Pancreas (tissue), 10 donors: ENCODE measurements at regions not wholly inside any gene's neighbourhood (a gene's known extent, or its start where the extent isn't known, plus 50 kb on each side); places are given as distances from the start of the nearest gene placed in this dataset.
"Not testable (repeated sequence)": the region's sequence is repeated elsewhere in the genome, so short reads cannot be mapped to it uniquely, and the experiment has no call there.

Source experiments
- ATAC-seq, 4 donors: fragments of 200-7000 bp; cut with Tn5 transposase; one replicate each; pipeline versions ENCODE4 v1.8.0 to v1.9.1; 2020; ENCODE audit warnings: mild to moderate bottlenecking in 4 of 4, moderate library complexity in 4 of 4
- DNase-seq, 6 donors: peaks; one replicate each; pipeline ENCODE4 v3.0.0-alpha.2; 2020
- FAIRE-seq: peaks from 2 replicates; lab custom pipeline; 2012; peaks lifted over from hg19 to GRCh38; lab: Jason Lieb, UNC
- H3K27ac ChIP-seq, 4 donors: fragments of 200-600 bp; sonication (generic); 1 replicate in 3 of 4; 2 replicates in 1 of 4; pipeline versions ENCODE4 v1.5.0 to v1.8.0; 2020
- H3K27me3 ChIP-seq, 4 donors: fragments of 200-600 bp; one replicate each; pipeline ENCODE4 v1.8.0; 2021
- H3K36me3 ChIP-seq, 3 donors: fragments of 200-600 bp; sonication (generic) in 1 of 3; one replicate each; pipeline versions ENCODE4 v1.5.0 to v1.8.0; 2020 to 2021
- H3K4me1 ChIP-seq, 3 donors: fragments of 200-600 bp; one replicate each; pipeline ENCODE4 v1.8.0; 2021
- H3K4me3 ChIP-seq, 4 donors: fragments of 200-600 bp; sonication (generic) in 2 of 4; one replicate each; pipeline versions ENCODE4 v1.5.0 to v1.8.0; 2020 to 2021
- H3K9me3 ChIP-seq, 4 donors: fragments of 200-600 bp; one replicate each; pipeline ENCODE4 v1.8.0; 2021
- CTCF ChIP-seq, 4 donors: fragments of 200-600 bp; sonication (generic) in 3 of 4; IDR thresholded peaks; one replicate each; pipeline versions ENCODE4 v1.5.0 to v1.8.0; 2021; ENCODE audit warnings: antibody characterized with exemption in 4 of 4
- WGBS, 2 donors: extraction: QIAGEN DNeasy Blood & Tissue Kit; methylation state at CpG; one replicate each; pipeline ENCODE4 v1.1.7; 2013; 5-methylcytosine and 5-hydroxymethylcytosine counted together
- intact Hi-C, 3 donors: fragments of 100-400 bp; cut with DNase I; formaldehyde crosslinking; loops; one replicate each; pipeline versions ENCODE4 v1.11.1 to v1.14.2; 2022
- donor health status: healthy with polysubstance abuse.
- donor health status: DM: no; HTN: no; CAD: no; lungs with moderate emphysema.
- donor health status: DM: no; HTN: no; CAD: no.
- donor health status: control.
- donor health status: control.
- donor health status: Bipolar disorder and iron deficiency.
- donor health status: DM: yes; HTN: yes; CAD: no.
- donor health status: DM: no; HTN: no; CAD: no.
- donor health status: DM: no; HTN: no; CAD: no.
- donor health status: DM: yes; HTN: yes; CAD: no.

- no peaks in the 10 kb centered on the region for H3K36me3 ChIP-seq
- H3K27me3 ChIP-seq: no peaks in the 10 kb centered on the region
- no peak for ATAC-seq
- H3K27ac ChIP-seq: no peak overlapping the region
- no peak for TF ChIP-seq CTCF (IDR thresholded peaks at IDR 0.05)
- intact Hi-C loops: no loop called here
- WGBS, 2 donors: 70 to 82% methylated on average over 6 of the region's 6 CpGs
- FAIRE-seq: no peak
- no peak overlapping the region for H3K4me3 ChIP-seq
- H3K4me1 ChIP-seq: no peaks in the 10 kb centered on the region
- no peak for DNase-seq
- no peaks in the 10 kb centered on the region for H3K9me3 ChIP-seq
Measured at GRCh38 chr10:6795541-6795940, 215.5 kb upstream of the PRKCQ start.

- H3K27me3 ChIP-seq, H3K27ac ChIP-seq, DNase-seq, H3K36me3 ChIP-seq, H3K4me1 ChIP-seq, ATAC-seq, H3K4me3 ChIP-seq, FAIRE-seq, intact Hi-C loops, H3K9me3 ChIP-seq: not testable (repeated sequence)
- WGBS, 2 donors: 28 to 49% methylated on average over 5 of the region's 10 CpGs
Measured at GRCh38 chr10:6794841-6795240, 214.8 kb upstream of the PRKCQ start.

GRCh38 chr10:6794441-6794840 is 214.4 kb upstream of the PRKCQ start:
- Histone ChIP-seq H3K4me1 (no peaks in the 10 kb centered on the region), H3K27ac (no peak overlapping the region), H3K27me3 (no peaks in the 10 kb centered on the region), H3K36me3 (no peaks in the 10 kb centered on the region), H3K4me3 (no peak overlapping the region), H3K9me3 (no peaks in the 10 kb centered on the region)
- FAIRE-seq: no peak
- intact Hi-C loops: no loop called here
- 64 to 78% methylated on average over 10 of the region's 10 CpGs for WGBS, 2 donors
- no peak for TF ChIP-seq CTCF (IDR thresholded peaks at IDR 0.05)
- DNase-seq: no peak
- no peak for ATAC-seq

- H3K27me3 ChIP-seq: no peaks in the 10 kb centered on the region
- ATAC-seq: no peak
- H3K27ac ChIP-seq: no peak overlapping the region
- intact Hi-C loops: no loop called here
- no peak for TF ChIP-seq CTCF (IDR thresholded peaks at IDR 0.05)
- 55 to 70% methylated on average over 7 of the region's 7 CpGs for WGBS, 2 donors
- DNase-seq: no peak
- no peaks in the 10 kb centered on the region for H3K4me1 ChIP-seq
- no peaks in the 10 kb centered on the region for H3K9me3 ChIP-seq
- no peaks in the 10 kb centered on the region for H3K36me3 ChIP-seq
- no peak for FAIRE-seq
- no peak overlapping the region for H3K4me3 ChIP-seq
Measured at GRCh38 chr10:6788731-6789130, 208.7 kb upstream of the PRKCQ start.

GRCh38 chr10:6788231-6788630 is 208.2 kb upstream of the PRKCQ start:
- DNase-seq: no peak
- no peak for ATAC-seq
- Histone ChIP-seq H3K27me3 (no peaks in the 10 kb centered on the region), H3K9me3 (no peaks in the 10 kb centered on the region), H3K4me3 (no peak overlapping the region), H3K36me3 (no peaks in the 10 kb centered on the region), H3K27ac (no peak overlapping the region), H3K4me1 (no peaks in the 10 kb centered on the region)
- intact Hi-C loops: no loop called here
- no peak for FAIRE-seq
- no peak for TF ChIP-seq CTCF (IDR thresholded peaks at IDR 0.05)
- 62 to 74% methylated on average over 5 of the region's 5 CpGs for WGBS, 2 donors

GRCh38 chr10:6787718-6788117 is 207.6 kb upstream of the PRKCQ start:
- Histone ChIP-seq H3K27me3 (no peaks in the 10 kb centered on the region), H3K4me3 (no peak overlapping the region), H3K4me1 (no peaks in the 10 kb centered on the region), H3K27ac (no peak overlapping the region), H3K9me3 (no peaks in the 10 kb centered on the region), H3K36me3 (no peaks in the 10 kb centered on the region)
- DNase-seq (no peak), ATAC-seq (no peak), FAIRE-seq (no peak)
- intact Hi-C loops: no loop called here
- 62 to 68% methylated on average over 3 of the region's 3 CpGs for WGBS, 2 donors
- TF ChIP-seq CTCF (IDR thresholded peaks at IDR 0.05): no peak
